ENCODE measurements at regions not wholly inside any gene's neighbourhood (a gene's known extent, or its start where the extent isn't known, plus 50 kb on each side); places are given as distances from the start of the nearest gene placed in this dataset.

GRCh38 chr3:127363171-127363570, 75.3 kb upstream of the PRR20G start:
- no peak for DNase-seq (ENCODE audit: low read depth)
- TF ChIP-seq CTCF (conservative IDR thresholded peaks at IDR 0.05; ENCODE audit: low read depth, low read length): no peak
- H3K4me3 ChIP-seq (ENCODE audit: low read depth, low read length): no peak overlapping the region

DNA sequence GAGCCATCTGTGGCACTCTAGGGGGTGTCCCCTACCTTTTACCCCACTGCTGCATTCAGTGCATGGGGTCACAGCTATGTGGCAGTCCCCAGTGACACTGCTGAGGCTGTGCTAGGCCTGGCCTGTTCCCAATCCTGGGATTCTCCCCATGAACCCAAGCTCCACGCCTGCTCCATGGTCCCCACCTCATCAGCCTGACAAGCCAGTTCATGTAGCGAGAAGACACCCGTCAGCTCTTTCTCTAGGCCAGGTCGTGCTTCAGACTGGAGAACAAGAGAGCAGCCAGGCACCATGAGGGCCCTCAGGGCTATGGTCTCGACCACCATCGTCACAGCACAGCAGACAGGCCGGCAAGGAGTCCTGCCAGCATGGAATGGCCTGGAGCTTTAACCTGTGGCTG, 72.8 kb upstream of the PRR20G start:
- no peak overlapping the region for H3K4me3 ChIP-seq (ENCODE audit: low read depth, low read length)
- DNase-seq (ENCODE audit: low read depth): no peak
- TF ChIP-seq CTCF (conservative IDR thresholded peaks at IDR 0.05; ENCODE audit: low read depth, low read length): no peak

- H3K4me3 ChIP-seq (ENCODE audit: low read depth, low read length): no peak overlapping the region
- TF ChIP-seq CTCF (conservative IDR thresholded peaks at IDR 0.05; ENCODE audit: low read depth, low read length): no peak
- no peak for DNase-seq (ENCODE audit: low read depth)
Observed at GRCh38 chr3:127358641-127359040, 70.8 kb upstream of the PRR20G start.

GRCh38 chr3:127356381-127356780, 68.5 kb upstream of the PRR20G start:
- no peak for DNase-seq (ENCODE audit: low read depth)
- no peak for TF ChIP-seq CTCF (conservative IDR thresholded peaks at IDR 0.05; ENCODE audit: low read depth, low read length)
- H3K4me3 ChIP-seq (ENCODE audit: low read depth, low read length): no peak overlapping the region

DNA sequence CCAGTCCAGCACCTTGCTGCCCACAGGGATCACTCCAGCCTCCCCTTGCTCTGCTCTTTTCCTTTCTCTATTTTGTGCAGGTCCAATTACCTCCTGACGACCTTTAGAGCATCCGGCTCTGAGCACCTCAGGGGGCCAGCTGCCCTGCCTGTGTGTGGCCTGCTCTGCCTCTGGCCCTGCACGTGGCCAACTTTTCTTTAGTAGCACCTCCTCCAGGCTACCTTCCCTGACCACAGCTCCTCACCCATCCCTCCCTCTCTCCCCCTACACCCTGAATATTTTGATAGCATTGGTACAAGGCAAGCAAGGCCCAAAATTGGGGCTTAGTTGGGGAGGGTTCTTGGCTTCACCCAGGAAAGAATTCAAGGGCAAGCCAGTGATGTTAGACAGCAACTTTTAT, 66.9 kb upstream of the PRR20G start:
- no peak overlapping the region for H3K4me3 ChIP-seq (ENCODE audit: low read depth, low read length)
- DNase-seq (ENCODE audit: low read depth): no peak
- TF ChIP-seq CTCF (conservative IDR thresholded peaks at IDR 0.05; ENCODE audit: low read depth, low read length): no peak

GRCh38 chr3:127352612-127353011, 64.8 kb upstream of the PRR20G start:
- TF ChIP-seq CTCF (conservative IDR thresholded peaks at IDR 0.05; ENCODE audit: low read depth, low read length): no peak
- no peak overlapping the region for H3K4me3 ChIP-seq (ENCODE audit: low read depth, low read length)
- DNase-seq (ENCODE audit: low read depth): no peak

DNA sequence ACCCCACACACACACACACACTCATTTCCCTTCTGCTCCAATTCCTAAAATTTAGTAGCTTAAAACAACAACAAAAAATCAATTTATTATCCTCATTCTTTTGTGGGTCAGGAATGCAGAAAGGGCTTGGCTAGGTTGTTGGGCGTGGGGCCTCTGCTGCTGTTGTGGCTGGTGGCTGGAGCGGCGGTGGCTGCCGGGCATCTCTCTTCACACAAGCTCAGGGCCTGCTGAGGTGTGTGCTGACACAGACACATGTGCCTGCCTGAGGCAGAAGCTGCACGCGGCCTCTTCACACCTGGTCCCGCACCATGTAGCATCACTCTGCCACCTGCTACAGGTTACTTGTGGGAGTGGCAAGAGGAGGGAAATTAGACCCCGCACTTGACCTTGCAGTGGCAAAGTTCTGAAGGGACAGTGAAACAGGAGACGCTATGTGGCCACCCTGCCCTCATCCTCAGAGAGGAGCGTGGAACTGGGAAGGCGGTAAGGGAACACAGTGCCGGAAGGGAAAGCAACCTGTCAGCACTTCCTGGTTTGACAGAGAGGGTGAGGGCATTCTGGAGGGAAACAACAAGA, 64.0 kb upstream of the PRR20G start:
- no peak for DNase-seq (ENCODE audit: low read depth)
- TF ChIP-seq CTCF (conservative IDR thresholded peaks at IDR 0.05; ENCODE audit: low read depth, low read length): no peak

More for the DNA sequence above, 64.0 kb upstream of the PRR20G start:
- no peak overlapping the region for H3K4me3 ChIP-seq (ENCODE audit: low read depth, low read length)
